ENCODE measurements at regions not wholly inside any gene's neighbourhood (a gene's known extent, or its start where the extent isn't known, plus 50 kb on each side); places are given as distances from the start of the nearest gene placed in this dataset.

GRCh38 chr13:106915146-106915545 lies 347.2 kb upstream of the ARGLU1 start:
- intact Hi-C loops (cut with DNase I; ENCODE audit: low total_unique reads) = no loop called here
- DNase-seq (ENCODE audit: low spot score in 2 of 2) = no peak
- H3K36me3 ChIP-seq = no peaks in the 10 kb centered on the region
- H3K27me3 ChIP-seq = no peaks in the 10 kb centered on the region
- TF ChIP-seq POLR2A (IDR thresholded peaks at IDR 0.05) = no peak
- no peak for TF ChIP-seq POLR2AphosphoS5 (IDR thresholded peaks at IDR 0.05)
- no peak for TF ChIP-seq CTCF (IDR thresholded peaks at IDR 0.05)
- no peak overlapping the region for H3K27ac ChIP-seq
- no peak overlapping the region for H3K4me3 ChIP-seq
- no peaks in the 10 kb centered on the region for H3K4me1 ChIP-seq
- no peaks in the 10 kb centered on the region for H3K9me3 ChIP-seq

- Histone ChIP-seq H3K4me1 (no peaks in the 10 kb centered on the region), H3K9me3 (no peaks in the 10 kb centered on the region), H3K27me3 (no peaks in the 10 kb centered on the region), H3K36me3 (no peaks in the 10 kb centered on the region), H3K27ac (no peak overlapping the region), H3K4me3 (no peak overlapping the region)
- intact Hi-C loops (cut with DNase I; ENCODE audit: low total_unique reads) = no loop called here
- DNase-seq (ENCODE audit: low spot score in 2 of 2) = no peak
- TF ChIP-seq POLR2A (IDR thresholded peaks at IDR 0.05) (no peak), POLR2AphosphoS5 (IDR thresholded peaks at IDR 0.05) (no peak), CTCF (IDR thresholded peaks at IDR 0.05) (no peak)
Observed at GRCh38 chr13:106911627-106912026, 343.7 kb upstream of the ARGLU1 start.

- Histone ChIP-seq H3K27me3 (no peaks in the 10 kb centered on the region), H3K4me1 (no peaks in the 10 kb centered on the region), H3K36me3 (no peaks in the 10 kb centered on the region), H3K4me3 (no peak overlapping the region), H3K27ac (no peak overlapping the region), H3K9me3 (no peaks in the 10 kb centered on the region)
- no peak for DNase-seq (ENCODE audit: low spot score in 2 of 2)
- TF ChIP-seq POLR2AphosphoS5 (IDR thresholded peaks at IDR 0.05) (no peak), POLR2A (IDR thresholded peaks at IDR 0.05) (no peak), CTCF (IDR thresholded peaks at IDR 0.05) (no peak)
- intact Hi-C loops (cut with DNase I; ENCODE audit: low total_unique reads) = no loop called here
Observed at GRCh38 chr13:106911020-106911419, 343.1 kb upstream of the ARGLU1 start.

- Histone ChIP-seq H3K9me3 (no peaks in the 10 kb centered on the region), H3K4me3 (no peak overlapping the region), H3K36me3 (no peaks in the 10 kb centered on the region), H3K4me1 (no peaks in the 10 kb centered on the region), H3K27ac (no peak overlapping the region), H3K27me3 (no peaks in the 10 kb centered on the region)
- TF ChIP-seq POLR2A (IDR thresholded peaks at IDR 0.05) = no peak
- no peak for TF ChIP-seq POLR2AphosphoS5 (IDR thresholded peaks at IDR 0.05)
- TF ChIP-seq CTCF (IDR thresholded peaks at IDR 0.05) = no peak
- DNase-seq (ENCODE audit: low spot score in 2 of 2) = no peak
- intact Hi-C loops (cut with DNase I; ENCODE audit: low total_unique reads) = no loop called here
Observed at GRCh38 chr13:106906426-106906996, 338.6 kb upstream of the ARGLU1 start.

GRCh38 chr13:106905380-106906162 lies 337.6 kb upstream of the ARGLU1 start:
- Histone ChIP-seq H3K36me3 (no peaks in the 10 kb centered on the region), H3K4me1 (no peaks in the 10 kb centered on the region), H3K9me3 (no peaks in the 10 kb centered on the region), H3K27ac (no peak overlapping the region), H3K4me3 (no peak overlapping the region), H3K27me3 (no peaks in the 10 kb centered on the region)
- TF ChIP-seq CTCF (IDR thresholded peaks at IDR 0.05) = no peak
- no peak for DNase-seq (ENCODE audit: low spot score in 2 of 2)
- intact Hi-C loops (cut with DNase I; ENCODE audit: low total_unique reads) = no loop called here

Data from breast epithelium (tissue), 4 donors.